GM18502 (cell line): ENCODE measurements at regions not wholly inside any gene's neighbourhood (a gene's known extent, or its start where the extent isn't known, plus 50 kb on each side); places are given as distances from the start of the nearest gene placed in this dataset.
"Not testable (repeated sequence)": the region's sequence is repeated elsewhere in the genome, so short reads cannot be mapped to it uniquely, and the experiment has no call there.

ENCODE experiments used
- ATAC-seq: cut with Tn5 transposase; IDR thresholded peaks from one replicate; pipeline ENCODE4 v1.9.1; 2021; ENCODE audit warnings: mild to moderate bottlenecking; ENCODE audit not compliant: unreplicated experiment, poor library complexity

DNA sequence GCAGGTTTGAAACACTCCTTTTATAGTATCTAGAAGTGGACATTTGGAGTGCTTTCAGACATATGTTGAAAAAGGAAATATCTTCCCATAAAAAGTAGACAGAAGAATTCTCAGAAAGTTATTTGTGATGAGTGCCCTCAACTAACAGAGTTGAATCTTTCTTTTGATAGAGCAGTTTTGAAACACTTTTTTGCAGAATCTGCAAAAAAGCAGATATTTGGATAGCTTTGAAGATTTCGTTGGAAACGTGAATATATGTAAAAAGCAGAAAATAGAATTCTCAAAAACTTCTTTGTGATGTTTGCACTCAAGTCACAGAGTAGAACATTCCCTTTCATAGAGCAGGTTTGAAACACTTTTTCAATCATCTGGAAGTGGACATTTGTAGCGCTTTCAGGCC is 676.4 kb upstream of the ZNF337 start:
- ATAC-seq: not testable (repeated sequence)

- ATAC-seq: no peak
Observed at GRCh38 chr20:26354511-26354910, 657.9 kb upstream of the ZNF337 start.

- ATAC-seq: no peak
Observed at GRCh38 chr20:26347396-26347795, 650.7 kb upstream of the ZNF337 start.

GRCh38 chr20:26340460-26341065 is 643.9 kb upstream of the ZNF337 start:
- ATAC-seq: not testable (repeated sequence)

DNA sequence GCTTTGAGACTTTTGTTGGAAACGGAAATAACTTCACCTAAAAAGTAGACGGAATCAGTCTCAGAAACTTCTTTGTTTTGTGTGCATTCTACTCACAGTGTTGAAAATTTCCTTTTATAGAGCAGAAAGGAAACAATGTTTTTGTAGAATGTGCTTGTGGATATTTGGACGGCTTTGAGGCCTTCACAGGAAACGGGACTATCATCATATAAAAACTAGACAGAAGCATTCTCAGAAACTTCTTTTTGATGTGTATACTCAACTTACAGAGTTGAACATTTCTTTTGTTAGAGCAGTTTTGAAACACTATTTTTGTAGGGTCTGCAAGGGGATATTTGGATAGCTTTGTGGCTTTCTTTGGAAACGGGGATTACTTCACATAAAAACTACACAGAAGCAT is 627.5 kb upstream of the ZNF337 start:
- ATAC-seq: no peak

- ATAC-seq: no peak
Observed at GRCh38 chr20:26315054-26315453, 618.4 kb upstream of the ZNF337 start.

GRCh38 chr20:26309720-26310119 is 613.1 kb upstream of the ZNF337 start:
- not testable (repeated sequence) for ATAC-seq

DNA sequence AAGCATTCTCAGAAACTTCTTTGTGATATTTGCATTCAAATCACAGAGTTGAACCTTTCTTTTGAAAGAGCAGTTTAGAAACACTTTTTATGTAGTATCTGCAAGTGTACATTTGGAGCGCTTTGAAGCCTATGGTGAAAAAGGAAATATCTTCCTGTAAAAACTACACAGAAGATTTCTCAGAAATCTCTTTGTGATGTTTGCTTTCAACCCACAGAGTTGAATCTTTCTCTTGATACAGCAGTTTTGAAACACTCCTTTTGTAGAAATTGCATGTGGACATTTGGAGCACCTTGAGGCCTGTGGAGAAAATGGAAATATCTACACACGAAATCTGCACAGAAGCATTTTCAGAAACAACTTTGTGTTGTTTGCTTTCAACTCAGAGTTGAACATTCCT is 612.3 kb upstream of the ZNF337 start:
- no peak for ATAC-seq

- ATAC-seq: no peak
Observed at GRCh38 chr20:26295006-26295405, 598.4 kb upstream of the ZNF337 start.

GRCh38 chr20:26288379-26289061 is 591.9 kb upstream of the ZNF337 start:
- ATAC-seq: not testable (repeated sequence)

GRCh38 chr20:26279238-26279637 is 582.6 kb upstream of the ZNF337 start:
- no peak for ATAC-seq

DNA sequence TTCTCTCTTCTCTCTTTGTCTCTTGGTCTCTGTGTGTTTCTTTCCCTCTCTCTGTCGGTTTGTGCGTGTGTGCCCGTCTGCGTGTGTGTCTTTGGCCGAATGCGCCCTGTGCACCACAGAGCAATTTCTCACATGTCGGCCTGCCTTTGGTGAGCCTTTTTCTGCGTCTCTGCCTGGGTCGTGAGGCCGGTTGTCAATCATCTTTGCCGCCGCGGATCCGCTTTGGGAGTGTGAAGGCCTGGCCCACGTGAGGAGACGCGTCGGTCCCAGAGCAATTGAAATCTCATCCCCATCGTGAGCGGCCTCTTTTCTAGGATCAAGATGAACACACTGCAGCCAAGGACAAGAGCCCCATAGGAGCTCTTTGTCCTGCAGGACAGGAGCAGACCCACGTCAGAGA is 580.7 kb upstream of the ZNF337 start:
- no peak for ATAC-seq

DNA sequence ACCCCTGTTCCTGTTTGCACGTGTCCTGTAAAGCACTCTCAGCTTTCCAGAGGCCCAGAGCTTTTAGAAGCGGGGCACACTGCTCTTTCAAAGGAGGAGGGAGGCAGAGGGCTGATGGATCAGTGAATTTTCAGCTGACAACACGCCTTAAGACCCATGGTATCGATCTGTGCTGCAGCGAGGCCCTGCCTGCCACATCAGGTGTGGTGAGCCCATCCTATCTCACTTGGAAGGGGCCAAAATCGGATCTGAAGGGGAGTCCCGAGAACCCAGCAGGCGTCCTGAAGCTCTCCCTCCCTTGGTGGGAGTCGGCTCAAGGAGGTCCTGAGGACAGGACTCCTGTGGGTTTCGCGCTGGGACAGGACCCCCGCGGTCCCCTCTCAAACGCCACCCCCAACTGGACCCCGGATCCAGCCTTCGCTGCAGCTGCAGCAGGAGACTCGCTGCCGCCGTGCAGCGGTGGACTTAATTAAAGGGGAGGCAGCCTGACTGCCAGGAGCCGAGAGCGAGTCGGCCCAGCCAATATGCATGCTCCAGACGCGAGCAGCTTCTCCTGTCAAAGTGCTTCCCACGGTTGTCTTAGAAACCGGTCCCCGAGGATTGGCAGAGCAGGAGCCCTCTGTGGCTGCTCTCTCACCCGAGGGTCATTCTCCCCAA is 580.0 kb upstream of the ZNF337 start:
- no peak for ATAC-seq

- not testable (repeated sequence) for ATAC-seq
Observed at GRCh38 chr20:26268762-26269161, 572.1 kb upstream of the ZNF337 start.

GRCh38 chr20:26260925-26261324 is 564.3 kb upstream of the ZNF337 start:
- not testable (repeated sequence) for ATAC-seq

DNA sequence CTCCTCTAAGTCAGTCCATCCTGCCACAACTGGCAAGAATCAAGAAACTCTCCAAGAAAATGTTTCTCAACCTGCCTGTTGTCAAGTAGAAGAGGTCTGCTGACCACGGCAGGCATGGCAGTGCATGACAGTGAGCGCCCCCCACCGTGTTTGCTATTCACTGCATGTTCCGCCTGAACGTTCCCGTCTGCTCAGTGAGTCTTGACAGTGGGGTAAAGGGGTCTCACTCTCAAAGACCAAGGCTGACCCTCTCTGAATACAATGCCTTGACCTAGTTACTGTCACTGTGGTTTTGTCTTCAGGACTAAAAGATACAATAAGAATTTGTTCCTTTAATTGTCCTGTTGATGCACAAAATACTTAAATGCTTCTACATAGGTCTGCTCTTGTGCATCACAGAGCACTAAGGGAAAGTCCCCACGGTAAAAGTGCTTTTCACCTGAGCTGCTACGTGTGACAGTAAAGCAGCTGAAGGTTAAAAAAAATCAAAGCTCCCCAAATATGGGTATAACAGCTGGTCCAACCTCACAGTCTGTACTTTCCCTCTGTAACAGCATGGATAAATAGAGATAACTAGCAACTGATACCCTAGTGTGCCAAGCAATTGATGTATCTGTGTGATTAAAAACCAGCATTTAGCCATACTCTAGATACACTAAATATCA is 555.8 kb upstream of the ZNF337 start:
- ATAC-seq: not testable (repeated sequence)

- not testable (repeated sequence) for ATAC-seq
Observed at GRCh38 chr20:26251376-26251775, 554.7 kb upstream of the ZNF337 start.

GRCh38 chr20:26250249-26251114 is 553.8 kb upstream of the ZNF337 start:
- ATAC-seq: not testable (repeated sequence)

DNA sequence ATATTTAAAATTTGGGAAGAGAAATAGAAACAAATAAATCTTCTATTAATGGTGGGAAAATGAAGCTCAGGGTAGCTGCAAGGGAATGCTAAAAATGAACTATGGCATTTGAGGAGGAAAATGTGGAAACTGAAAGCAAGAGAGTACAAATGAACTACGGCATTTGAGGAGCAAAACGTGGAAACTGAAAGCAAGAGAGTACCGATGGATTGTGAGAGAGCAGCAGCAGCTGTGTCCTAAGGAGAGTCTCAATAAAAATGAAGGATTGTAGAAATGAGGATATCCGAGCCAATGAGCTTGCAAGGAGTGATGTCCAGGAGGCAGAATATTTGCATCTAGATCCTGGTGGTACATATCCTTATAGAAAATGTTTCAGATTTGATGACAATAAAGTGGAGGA is 547.1 kb upstream of the ZNF337 start:
- no peak for ATAC-seq

DNA sequence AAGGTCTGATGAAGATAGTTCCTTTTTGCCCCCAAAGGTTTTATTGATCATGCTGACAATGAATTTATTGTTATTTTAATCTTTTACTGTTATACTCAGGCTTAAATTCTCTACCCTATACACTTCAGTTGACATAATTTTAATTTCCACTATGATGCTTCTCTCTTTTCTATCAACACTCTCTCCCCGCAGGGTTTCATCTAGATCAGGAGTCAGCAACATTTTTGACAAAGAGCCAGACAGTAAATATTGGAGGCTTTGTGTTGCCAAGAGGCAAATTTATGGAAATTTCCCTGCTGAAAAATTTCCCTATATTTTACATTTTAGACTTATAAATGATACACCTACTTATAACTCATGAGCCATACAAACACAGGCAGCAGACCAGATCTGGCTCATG is 524.0 kb upstream of the ZNF337 start:
- not testable (repeated sequence) for ATAC-seq
